ENCODE measurements at regions not wholly inside any gene's neighbourhood (a gene's known extent, or its start where the extent isn't known, plus 50 kb on each side); places are given as distances from the start of the nearest gene placed in this dataset.

- TF ChIP-seq MYC (IDR thresholded peaks at IDR 0.05; ENCODE audit: low read depth, low read length) (no peak), POLR2A (IDR thresholded peaks at IDR 0.05; ENCODE audit: extremely low read depth, insufficient read length) (no peak), MAX (IDR thresholded peaks at IDR 0.05; ENCODE audit: low read depth, low read length) (no peak), CTCF (IDR thresholded peaks at IDR 0.05; ENCODE audit: low read depth, low read length) (no peak)
- no peak for DNase-seq (ENCODE audit: low read depth)
These were observed 188.2 kb upstream of the ASCC3 start for GRCh38 chr6:101069191-101069795.

GRCh38 chr6:101070044-101070608 is 189.0 kb upstream of the ASCC3 start:
- DNase-seq (ENCODE audit: low read depth) = no peak
- TF ChIP-seq CTCF (IDR thresholded peaks at IDR 0.05; ENCODE audit: low read depth, low read length) (no peak), MYC (IDR thresholded peaks at IDR 0.05; ENCODE audit: low read depth, low read length) (no peak), MAX (IDR thresholded peaks at IDR 0.05; ENCODE audit: low read depth, low read length) (no peak), POLR2A (IDR thresholded peaks at IDR 0.05; ENCODE audit: extremely low read depth, insufficient read length) (no peak)
- H3K4me3 ChIP-seq (ENCODE audit: low read depth, low read length) = no peak overlapping the region

More at GRCh38 chr6:101069191-101069795, 188.2 kb upstream of the ASCC3 start:
- H3K4me3 ChIP-seq (ENCODE audit: low read depth, low read length) = no peak overlapping the region

GRCh38 chr6:101077344-101077743 is 196.2 kb upstream of the ASCC3 start:
- TF ChIP-seq POLR2A (IDR thresholded peaks at IDR 0.05; ENCODE audit: extremely low read depth, insufficient read length) = no peak
- no peak for TF ChIP-seq MAX (IDR thresholded peaks at IDR 0.05; ENCODE audit: low read depth, low read length)
- no peak for TF ChIP-seq MYC (IDR thresholded peaks at IDR 0.05; ENCODE audit: low read depth, low read length)
- no peak for TF ChIP-seq CTCF (IDR thresholded peaks at IDR 0.05; ENCODE audit: low read depth, low read length)
- no peak overlapping the region for H3K4me3 ChIP-seq (ENCODE audit: low read depth, low read length)
- no peak for DNase-seq (ENCODE audit: low read depth)

- no peak for DNase-seq (ENCODE audit: low read depth)
- no peak overlapping the region for H3K4me3 ChIP-seq (ENCODE audit: low read depth, low read length)
- no peak for TF ChIP-seq POLR2A (IDR thresholded peaks at IDR 0.05; ENCODE audit: extremely low read depth, insufficient read length)
- no peak for TF ChIP-seq MAX (IDR thresholded peaks at IDR 0.05; ENCODE audit: low read depth, low read length)
- no peak for TF ChIP-seq CTCF (IDR thresholded peaks at IDR 0.05; ENCODE audit: low read depth, low read length)
- no peak for TF ChIP-seq MYC (IDR thresholded peaks at IDR 0.05; ENCODE audit: low read depth, low read length)
These were observed 198.7 kb upstream of the ASCC3 start for GRCh38 chr6:101079696-101080270.

GRCh38 chr6:101080597-101080996 is 199.5 kb upstream of the ASCC3 start:
- no peak for TF ChIP-seq CTCF (IDR thresholded peaks at IDR 0.05; ENCODE audit: low read depth, low read length)
- TF ChIP-seq MAX (IDR thresholded peaks at IDR 0.05; ENCODE audit: low read depth, low read length) = no peak
- no peak for TF ChIP-seq POLR2A (IDR thresholded peaks at IDR 0.05; ENCODE audit: extremely low read depth, insufficient read length)
- no peak for TF ChIP-seq MYC (IDR thresholded peaks at IDR 0.05; ENCODE audit: low read depth, low read length)
- no peak overlapping the region for H3K4me3 ChIP-seq (ENCODE audit: low read depth, low read length)
- DNase-seq (ENCODE audit: low read depth) = no peak
